ENCODE measurements at regions not wholly inside any gene's neighbourhood (a gene's known extent, or its start where the extent isn't known, plus 50 kb on each side); places are given as distances from the start of the nearest gene placed in this dataset.
"Not testable (repeated sequence)": the region's sequence is repeated elsewhere in the genome, so short reads cannot be mapped to it uniquely, and the experiment has no call there.

GRCh38 chr1:30084909-30085571 lies 638.3 kb downstream of the MATN1 start:
- no peaks in the 10 kb centered on the region for H3K9me3 Mint-ChIP-seq
- no peaks in the 10 kb centered on the region for H3K4me1 Mint-ChIP-seq
- H3K36me3 Mint-ChIP-seq: peaks cover 4% of the 10 kb centered on the region
- H3K27me3 Mint-ChIP-seq: peaks cover 29% of the 10 kb centered on the region
- H3K4me3 Mint-ChIP-seq: no peak overlapping the region
- H3K27ac Mint-ChIP-seq: no peak overlapping the region

GRCh38 chr1:30083800-30084464 lies 639.5 kb downstream of the MATN1 start:
- no peak overlapping the region for H3K27ac Mint-ChIP-seq
- H3K27me3 Mint-ChIP-seq: peaks cover 22% of the 10 kb centered on the region

GRCh38 chr1:30081379-30082102 lies 641.8 kb downstream of the MATN1 start:
- Mint-ChIP-seq H3K9me3 (no peaks in the 10 kb centered on the region), H3K27me3 (peaks cover 19% of the 10 kb centered on the region), H3K4me1 (no peaks in the 10 kb centered on the region)

More at GRCh38 chr1:30083800-30084464, 639.5 kb downstream of the MATN1 start:
- H3K9me3 Mint-ChIP-seq: no peaks in the 10 kb centered on the region
- no peaks in the 10 kb centered on the region for H3K36me3 Mint-ChIP-seq
- no peak overlapping the region for H3K4me3 Mint-ChIP-seq
- no peaks in the 10 kb centered on the region for H3K4me1 Mint-ChIP-seq

GRCh38 chr1:30075916-30076315 lies 647.5 kb downstream of the MATN1 start:
- not testable (repeated sequence) for H3K27me3 Mint-ChIP-seq, H3K36me3 Mint-ChIP-seq, H3K27ac Mint-ChIP-seq, H3K4me3 Mint-ChIP-seq, H3K9me3 Mint-ChIP-seq, H3K4me1 Mint-ChIP-seq

More at GRCh38 chr1:30081379-30082102, 641.8 kb downstream of the MATN1 start:
- Mint-ChIP-seq H3K36me3 (no peaks in the 10 kb centered on the region), H3K4me3 (no peak overlapping the region), H3K27ac (no peak overlapping the region)

- H3K9me3 Mint-ChIP-seq: no peaks in the 10 kb centered on the region
- H3K4me1 Mint-ChIP-seq: no peaks in the 10 kb centered on the region
- peaks cover 3% of the 10 kb centered on the region for H3K27me3 Mint-ChIP-seq
- no peak overlapping the region for H3K4me3 Mint-ChIP-seq
- H3K27ac Mint-ChIP-seq: no peak overlapping the region
- no peaks in the 10 kb centered on the region for H3K36me3 Mint-ChIP-seq
Measured at GRCh38 chr1:30068787-30069472, 654.5 kb downstream of the MATN1 start.

- H3K4me1 Mint-ChIP-seq: no peaks in the 10 kb centered on the region
- H3K4me3 Mint-ChIP-seq: no peak overlapping the region
- peaks cover 2% of the 10 kb centered on the region for H3K27me3 Mint-ChIP-seq
- H3K9me3 Mint-ChIP-seq: no peaks in the 10 kb centered on the region
- no peak overlapping the region for H3K27ac Mint-ChIP-seq
- no peaks in the 10 kb centered on the region for H3K36me3 Mint-ChIP-seq
Measured at GRCh38 chr1:30064547-30064946, 658.8 kb downstream of the MATN1 start.

- peaks cover 2% of the 10 kb centered on the region for H3K27me3 Mint-ChIP-seq
- H3K36me3 Mint-ChIP-seq: no peaks in the 10 kb centered on the region
- H3K9me3 Mint-ChIP-seq: no peaks in the 10 kb centered on the region
- no peaks in the 10 kb centered on the region for H3K4me1 Mint-ChIP-seq
- no peak overlapping the region for H3K27ac Mint-ChIP-seq
- no peak overlapping the region for H3K4me3 Mint-ChIP-seq
Measured at GRCh38 chr1:30063621-30064280, 659.6 kb downstream of the MATN1 start.

- no peaks in the 10 kb centered on the region for H3K9me3 Mint-ChIP-seq
- H3K27ac Mint-ChIP-seq: no peak overlapping the region
- no peak overlapping the region for H3K4me3 Mint-ChIP-seq
- peaks cover 4% of the 10 kb centered on the region for H3K27me3 Mint-ChIP-seq
- no peaks in the 10 kb centered on the region for H3K4me1 Mint-ChIP-seq
- no peaks in the 10 kb centered on the region for H3K36me3 Mint-ChIP-seq
Measured at GRCh38 chr1:30061292-30062220, 661.8 kb downstream of the MATN1 start.

GRCh38 chr1:30060738-30061137 lies 662.6 kb downstream of the MATN1 start:
- Mint-ChIP-seq H3K27me3 (peaks cover 4% of the 10 kb centered on the region), H3K27ac (no peak overlapping the region), H3K9me3 (no peaks in the 10 kb centered on the region), H3K4me1 (no peaks in the 10 kb centered on the region), H3K36me3 (no peaks in the 10 kb centered on the region), H3K4me3 (no peak overlapping the region)

- Mint-ChIP-seq H3K27me3 (peaks cover 4% of the 10 kb centered on the region), H3K9me3 (no peaks in the 10 kb centered on the region), H3K4me1 (no peaks in the 10 kb centered on the region), H3K36me3 (no peaks in the 10 kb centered on the region), H3K4me3 (no peak overlapping the region), H3K27ac (no peak overlapping the region)
Measured at GRCh38 chr1:30058970-30059369, 664.4 kb downstream of the MATN1 start.

GRCh38 chr1:30054126-30054525 lies 669.3 kb downstream of the MATN1 start:
- Mint-ChIP-seq H3K4me1 (no peaks in the 10 kb centered on the region), H3K9me3 (no peaks in the 10 kb centered on the region), H3K36me3 (no peaks in the 10 kb centered on the region), H3K27ac (no peak overlapping the region), H3K4me3 (no peak overlapping the region), H3K27me3 (peaks cover 6% of the 10 kb centered on the region)

GRCh38 chr1:30052178-30052577 lies 671.2 kb downstream of the MATN1 start:
- H3K4me1 Mint-ChIP-seq: no peaks in the 10 kb centered on the region
- H3K27me3 Mint-ChIP-seq: peaks cover 4% of the 10 kb centered on the region
- H3K36me3 Mint-ChIP-seq: no peaks in the 10 kb centered on the region
- no peaks in the 10 kb centered on the region for H3K9me3 Mint-ChIP-seq
- H3K4me3 Mint-ChIP-seq: no peak overlapping the region
- H3K27ac Mint-ChIP-seq: no peak overlapping the region

GRCh38 chr1:30051777-30052176 lies 671.6 kb downstream of the MATN1 start:
- no peak overlapping the region for H3K27ac Mint-ChIP-seq
- H3K4me3 Mint-ChIP-seq: no peak overlapping the region
- H3K4me1 Mint-ChIP-seq: no peaks in the 10 kb centered on the region
- H3K36me3 Mint-ChIP-seq: no peaks in the 10 kb centered on the region
- no peaks in the 10 kb centered on the region for H3K9me3 Mint-ChIP-seq
- peaks cover 4% of the 10 kb centered on the region for H3K27me3 Mint-ChIP-seq

GRCh38 chr1:30049748-30050296 lies 673.6 kb downstream of the MATN1 start:
- H3K36me3 Mint-ChIP-seq: no peaks in the 10 kb centered on the region
- no peak overlapping the region for H3K27ac Mint-ChIP-seq
- no peaks in the 10 kb centered on the region for H3K4me1 Mint-ChIP-seq
- H3K4me3 Mint-ChIP-seq: no peak overlapping the region
- H3K27me3 Mint-ChIP-seq: peaks cover 6% of the 10 kb centered on the region
- no peaks in the 10 kb centered on the region for H3K9me3 Mint-ChIP-seq
